CD4-positive, alpha-beta memory T cell (primary cell): ENCODE measurements at regions not wholly inside any gene's neighbourhood (a gene's known extent, or its start where the extent isn't known, plus 50 kb on each side); places are given as distances from the start of the nearest gene placed in this dataset.
A peak's percentile ranks its signal among the peaks of the same experiment; 100 is the strongest.

ENCODE experiments used
- CTCF ChIA-PET: fragments of 350-600 bp; sonication (Branson Sonifier 250); formaldehyde crosslinking; loops from one replicate; lab custom pipeline; 2021; ENCODE audit warnings: inconsistent platforms; ENCODE audit not compliant: partially characterized antibody; lab: Charles Lee
- POLR2A ChIA-PET: fragments of 350-600 bp; sonication (Branson Sonifier 250); formaldehyde crosslinking; loops from one replicate; lab custom pipeline; 2021; ENCODE audit not compliant: partially characterized antibody; lab: Charles Lee
- DNase-seq, 5 donors: peaks; one replicate each; pipeline versions ENCODE4 v3.0.0 to v3.0.0-alpha.2; 2020 to 2022; ENCODE audit warnings: mixed read lengths in 1 of 5
- H3K27ac ChIP-seq: one replicate; pipeline ENCODE4 v1.7.0; 2013; ENCODE audit warnings: low read depth, low read length
- H3K27me3 ChIP-seq: 2 replicates; pipeline ENCODE4 v1.7.0; 2013; ENCODE audit warnings: mild to moderate bottlenecking, low read length, moderate library complexity; ENCODE audit not compliant: insufficient read depth
- H3K36me3 ChIP-seq: 2 replicates; pipeline ENCODE4 v1.7.0; 2013; ENCODE audit warnings: mild to moderate bottlenecking, low read length, moderate library complexity; ENCODE audit not compliant: insufficient read depth
- H3K4me1 ChIP-seq: 2 replicates; pipeline ENCODE4 v1.7.0; 2013; ENCODE audit warnings: mild to moderate bottlenecking, low read length, moderate library complexity; ENCODE audit not compliant: insufficient read depth
- H3K4me3 ChIP-seq, 2 donors: one replicate each; pipeline ENCODE4 v1.7.0; 2013; ENCODE audit warnings: low read length in 2 of 2, mild to moderate bottlenecking in 1 of 2
- H3K9me3 ChIP-seq, 2 donors: one replicate each; pipeline ENCODE4 v1.7.0; 2013; ENCODE audit warnings: low read length in 2 of 2, control low read depth in 1 of 2; ENCODE audit not compliant: control insufficient read depth in 1 of 2
- H3K27ac Mint-ChIP-seq, 7 donors: one replicate each; pipeline ENCODE4 v1.8.0; 2020 to 2021; ENCODE audit warnings: mixed read lengths in 7 of 7, mild to moderate bottlenecking in 6 of 7, inconsistent platforms in 3 of 7, moderate library complexity in 3 of 7
- H3K27me3 Mint-ChIP-seq, 2 donors: one replicate each; pipeline ENCODE4 v1.8.0; 2020 to 2021; ENCODE audit warnings: mixed read lengths in 2 of 2
- H3K36me3 Mint-ChIP-seq, 2 donors: one replicate each; pipeline ENCODE4 v1.8.0; 2020 to 2021; ENCODE audit warnings: mixed read lengths in 2 of 2, inconsistent platforms in 1 of 2, mild to moderate bottlenecking in 1 of 2
- H3K4me1 Mint-ChIP-seq, 4 donors: one replicate each; pipeline ENCODE4 v1.8.0; 2020 to 2021; ENCODE audit warnings: mixed read lengths in 4 of 4, mild to moderate bottlenecking in 1 of 4
- H3K4me3 Mint-ChIP-seq, 8 donors: one replicate each; pipeline ENCODE4 v1.8.0; 2020 to 2021; ENCODE audit warnings: mixed read lengths in 8 of 8, mild to moderate bottlenecking in 7 of 8, moderate library complexity in 6 of 8, inconsistent platforms in 3 of 8
- H3K9me3 Mint-ChIP-seq, 8 donors: one replicate each; pipeline ENCODE4 v1.8.0; 2020 to 2021; ENCODE audit warnings: mixed read lengths in 8 of 8, mild to moderate bottlenecking in 5 of 8, inconsistent platforms in 3 of 8, moderate library complexity in 1 of 8
- intact Hi-C: fragments of 100-400 bp; cut with micrococcal nuclease; formaldehyde crosslinking; loops from one replicate; pipeline ENCODE4 v1.15.1; 2023

DNA sequence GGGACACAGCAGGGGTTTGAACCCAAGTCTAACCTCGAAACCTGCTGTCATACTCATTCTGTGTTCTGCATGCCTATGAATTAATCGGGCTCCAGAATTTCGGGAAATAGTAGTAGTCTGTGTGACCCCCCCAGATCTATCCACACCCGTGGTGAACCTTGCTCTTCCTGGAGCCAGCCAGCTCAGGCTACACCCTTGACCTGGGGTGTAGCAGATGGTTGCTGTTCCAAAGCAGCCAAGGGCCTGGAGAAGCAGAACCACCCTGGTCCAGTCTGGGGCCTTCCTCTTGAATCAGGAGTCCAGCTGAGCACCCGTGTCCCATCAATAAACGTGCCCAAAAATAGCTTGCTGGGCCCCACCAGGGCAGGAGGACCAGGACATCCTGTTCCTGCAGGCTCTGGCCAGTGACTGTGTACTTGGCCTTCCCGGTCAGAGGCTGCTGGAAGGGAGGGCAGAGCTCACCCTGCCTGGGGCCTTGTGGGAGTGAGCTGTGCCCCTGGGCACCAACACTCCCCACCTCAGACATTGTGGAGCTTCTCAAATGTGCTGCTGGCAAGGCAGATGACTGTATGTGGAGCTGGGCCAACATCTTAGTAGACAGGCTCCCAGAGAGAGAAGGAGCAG is 101.2 kb upstream of the ZNF716 start:
- Histone ChIP-seq H3K4me1 (no peaks in the 10 kb centered on the region), H3K9me3 (peaks cover 0 to 3% of the 10 kb centered on the region in 2 donors)
- no peak for DNase-seq

DNA sequence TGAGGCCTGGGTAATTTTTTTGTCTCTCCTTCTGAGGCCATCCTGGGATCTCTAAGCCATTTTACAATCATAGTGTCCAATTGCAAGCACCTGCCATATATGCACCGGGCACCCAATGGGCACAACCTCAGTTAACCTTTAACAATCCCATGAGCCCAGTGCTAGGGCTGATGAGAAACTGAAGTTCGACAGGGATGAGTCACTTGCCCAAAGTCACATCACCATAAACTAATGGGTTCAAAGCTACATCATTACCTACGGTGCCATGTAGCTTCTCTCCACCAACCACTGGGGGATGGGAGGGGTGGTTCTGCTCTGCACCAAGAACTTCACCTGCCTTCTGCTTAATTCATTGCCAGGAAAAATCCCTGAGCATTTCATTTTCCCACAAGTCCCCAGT is 95.8 kb upstream of the ZNF716 start:
- intact Hi-C loops = no loop called here
- Histone ChIP-seq H3K27me3 (no peaks in the 10 kb centered on the region), H3K4me3 (no peak overlapping the region), H3K36me3 (no peaks in the 10 kb centered on the region), H3K4me1 (no peaks in the 10 kb centered on the region), H3K27ac (no peak overlapping the region), H3K9me3 (peaks cover 0 to 3% of the 10 kb centered on the region in 2 donors)
- peaks cover 3 to 63% (median 31%) of the 10 kb centered on the region in 8 donors for H3K9me3 Mint-ChIP-seq
- ChIA-PET CTCF (no interaction called here), POLR2A (no interaction called here)
- no peak for DNase-seq
- H3K4me1 Mint-ChIP-seq = no peaks in the 10 kb centered on the region
- H3K27me3 Mint-ChIP-seq = no peaks in the 10 kb centered on the region
- no peaks in the 10 kb centered on the region for H3K36me3 Mint-ChIP-seq
- H3K27ac Mint-ChIP-seq = no peak overlapping the region
- H3K4me3 Mint-ChIP-seq = no peak overlapping the region

More for the DNA sequence above, 101.2 kb upstream of the ZNF716 start:
- intact Hi-C loops = no loop called here
- Mint-ChIP-seq H3K4me1 (no peaks in the 10 kb centered on the region), H3K4me3 (no peak overlapping the region), H3K36me3 (peaks cover 0 to 5% of the 10 kb centered on the region in 2 donors), H3K9me3 (peaks cover 3 to 76% (median 29%) of the 10 kb centered on the region in 8 donors), H3K27ac (no peak overlapping the region), H3K27me3 (no peaks in the 10 kb centered on the region)
- ChIA-PET CTCF (no interaction called here), POLR2A (no interaction called here)
- Histone ChIP-seq H3K36me3 (no peaks in the 10 kb centered on the region), H3K27ac (no peak overlapping the region), H3K4me3 (no peak overlapping the region), H3K27me3 (no peaks in the 10 kb centered on the region)

- no peaks in the 10 kb centered on the region for H3K27me3 Mint-ChIP-seq
- H3K27ac Mint-ChIP-seq = no peak overlapping the region
- no peak overlapping the region for H3K27ac ChIP-seq
- DNase-seq = no peak
- H3K4me1 ChIP-seq = no peaks in the 10 kb centered on the region
- intact Hi-C loops = no loop called here
- no peaks in the 10 kb centered on the region for H3K4me1 Mint-ChIP-seq
- no peak overlapping the region for H3K4me3 Mint-ChIP-seq
- no peaks in the 10 kb centered on the region for H3K27me3 ChIP-seq
- H3K9me3 Mint-ChIP-seq = peaks cover 3 to 63% (median 31%) of the 10 kb centered on the region in 8 donors
- no peaks in the 10 kb centered on the region for H3K36me3 ChIP-seq
- CTCF ChIA-PET = no interaction called here
- H3K4me3 ChIP-seq = no peak overlapping the region
- H3K36me3 Mint-ChIP-seq = no peaks in the 10 kb centered on the region
- peaks cover 0 to 3% of the 10 kb centered on the region in 2 donors for H3K9me3 ChIP-seq
- POLR2A ChIA-PET = no interaction called here
Observed at GRCh38 chr7:57354679-57355338, 95.2 kb upstream of the ZNF716 start.

DNA sequence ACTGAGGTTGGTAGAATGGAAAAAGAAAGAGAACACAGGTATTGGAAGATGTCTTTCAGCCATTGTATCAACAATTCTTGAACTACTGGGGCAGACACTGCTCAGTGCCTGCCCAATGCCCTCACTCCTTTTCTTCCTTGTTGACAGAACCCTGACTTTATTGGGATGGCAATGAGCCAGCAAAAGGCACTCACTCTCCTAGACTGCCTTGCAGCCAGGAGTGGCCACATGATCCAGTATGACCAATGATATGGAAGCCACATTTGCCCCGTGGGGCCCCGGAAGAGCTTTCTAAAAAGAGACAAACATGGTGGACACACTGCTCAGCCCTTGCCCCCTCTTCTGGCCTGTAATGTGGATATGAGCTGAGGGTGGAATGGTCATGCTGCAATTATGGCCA is 88.6 kb upstream of the ZNF716 start:
- Mint-ChIP-seq H3K27ac (no peak overlapping the region), H3K9me3 (peaks cover 7 to 69% (median 43%) of the 10 kb centered on the region in 8 donors), H3K4me3 (no peak overlapping the region), H3K4me1 (no peaks in the 10 kb centered on the region), H3K27me3 (no peaks in the 10 kb centered on the region), H3K36me3 (no peaks in the 10 kb centered on the region)
- Histone ChIP-seq H3K4me3 (no peak overlapping the region), H3K36me3 (no peaks in the 10 kb centered on the region), H3K27ac (no peak overlapping the region), H3K9me3 (no peaks in the 10 kb centered on the region), H3K27me3 (no peaks in the 10 kb centered on the region), H3K4me1 (no peaks in the 10 kb centered on the region)
- intact Hi-C loops = no loop called here
- POLR2A ChIA-PET = no interaction called here
- no peak for DNase-seq
- CTCF ChIA-PET = no interaction called here

DNA sequence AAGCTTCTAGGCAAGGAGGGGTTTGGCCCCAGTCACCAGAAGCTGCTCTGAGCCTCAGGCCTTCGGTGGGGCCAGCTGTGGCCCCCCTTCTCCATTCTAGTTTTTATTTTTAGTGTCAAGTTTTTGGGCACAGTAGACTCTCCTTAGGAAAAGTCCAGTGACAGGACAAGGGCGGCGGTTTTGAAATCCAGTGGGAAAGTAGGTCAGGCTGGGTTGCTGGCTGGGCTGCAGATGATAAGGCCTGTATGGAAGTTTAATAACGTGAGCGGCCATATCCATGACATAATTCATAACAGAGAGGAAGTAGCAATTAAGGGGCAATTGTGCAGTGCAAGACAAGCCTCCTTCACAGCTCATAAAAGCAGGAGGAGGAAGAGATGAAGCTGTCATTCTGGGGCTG is 87.1 kb upstream of the ZNF716 start:
- Mint-ChIP-seq H3K27ac (no peak overlapping the region), H3K27me3 (no peaks in the 10 kb centered on the region), H3K36me3 (no peaks in the 10 kb centered on the region), H3K4me3 (peak overlapping the region in 1 of 8 donors; percentile 29), H3K4me1 (no peaks in the 10 kb centered on the region), H3K9me3 (peaks cover 9 to 76% (median 44%) of the 10 kb centered on the region in 8 donors)
- intact Hi-C loops = no loop called here
- Histone ChIP-seq H3K4me3 (no peak overlapping the region), H3K4me1 (no peaks in the 10 kb centered on the region), H3K9me3 (peaks cover 0 to 3% of the 10 kb centered on the region in 2 donors), H3K27me3 (no peaks in the 10 kb centered on the region), H3K36me3 (no peaks in the 10 kb centered on the region), H3K27ac (no peak overlapping the region)
- POLR2A ChIA-PET = no interaction called here
- CTCF ChIA-PET = no interaction called here
- DNase-seq = no peak

DNA sequence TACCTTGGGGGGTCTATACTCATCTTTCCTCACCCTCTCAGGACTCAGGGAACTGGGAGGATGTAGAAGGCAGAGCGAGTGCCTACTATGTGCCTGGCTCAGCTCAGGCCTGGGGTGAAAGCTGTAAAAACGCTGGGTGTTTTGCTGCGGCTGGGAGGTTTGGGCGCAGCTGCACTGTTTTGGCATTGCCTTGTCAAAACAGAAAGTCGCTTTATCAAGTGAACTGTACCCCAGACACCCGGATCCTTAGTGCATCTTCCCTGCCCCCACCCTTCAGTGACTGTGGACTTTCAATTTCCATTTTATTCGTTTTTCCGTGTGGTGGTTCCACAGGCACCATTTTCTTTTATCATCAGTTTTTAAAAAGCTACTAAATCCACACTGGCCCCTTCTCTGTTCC is 86.7 kb upstream of the ZNF716 start:
- peak overlapping the region in 1 of 8 donors; percentile 29 for H3K4me3 Mint-ChIP-seq

DNA sequence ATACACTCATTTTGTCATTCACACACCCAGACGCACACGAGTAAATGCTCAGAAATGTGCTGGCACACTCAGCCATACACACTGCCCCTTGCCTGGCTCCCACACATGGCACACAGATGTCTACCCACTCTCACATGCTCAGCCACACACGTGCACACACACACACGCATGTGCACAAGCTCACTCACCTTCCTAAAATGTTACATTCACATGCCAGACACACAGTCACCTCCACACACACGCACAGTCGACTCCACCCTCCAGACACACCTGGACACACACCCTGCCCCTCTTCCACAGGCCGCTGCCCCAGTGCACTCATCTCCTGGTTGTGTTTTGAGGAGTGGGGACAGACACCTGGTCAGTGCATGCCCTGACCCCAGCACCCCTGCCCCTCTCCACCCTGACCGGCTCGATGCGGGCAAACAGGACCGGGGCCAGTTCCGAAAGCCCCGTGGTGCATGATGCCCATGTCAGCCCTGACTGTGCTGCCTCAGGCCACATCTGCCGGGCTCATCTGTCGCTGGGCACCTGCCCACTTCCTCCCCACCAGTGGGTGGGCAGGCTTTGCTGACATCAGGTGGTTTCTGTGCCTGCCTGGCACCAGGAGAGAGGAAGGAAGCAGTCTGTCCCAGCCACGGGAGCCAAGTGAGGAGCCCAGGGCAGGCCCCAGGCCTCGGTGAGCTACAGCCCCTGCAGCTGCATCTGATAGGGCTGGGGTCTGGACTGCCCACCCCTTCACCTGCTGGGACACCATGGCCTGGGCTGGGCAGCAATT is 84.9 kb upstream of the ZNF716 start:
- H3K36me3 ChIP-seq = no peaks in the 10 kb centered on the region
- intact Hi-C loops = no loop called here
- CTCF ChIA-PET = no interaction called here
- no peaks in the 10 kb centered on the region for H3K4me1 Mint-ChIP-seq
- no peaks in the 10 kb centered on the region for H3K4me1 ChIP-seq
- H3K27me3 ChIP-seq = no peaks in the 10 kb centered on the region
- H3K9me3 Mint-ChIP-seq = peaks cover 9 to 75% (median 46%) of the 10 kb centered on the region in 8 donors
- no peaks in the 10 kb centered on the region for H3K27me3 Mint-ChIP-seq
- H3K27ac Mint-ChIP-seq = no peak overlapping the region
- POLR2A ChIA-PET = no interaction called here
- H3K36me3 Mint-ChIP-seq = no peaks in the 10 kb centered on the region
- no peak for DNase-seq
- H3K4me3 ChIP-seq = no peak overlapping the region
- H3K27ac ChIP-seq = no peak overlapping the region
- no peak overlapping the region for H3K4me3 Mint-ChIP-seq
- H3K9me3 ChIP-seq = peaks cover 0 to 3% of the 10 kb centered on the region in 2 donors

More for the DNA sequence above, 86.7 kb upstream of the ZNF716 start:
- POLR2A ChIA-PET = no interaction called here
- CTCF ChIA-PET = no interaction called here
- Histone ChIP-seq H3K9me3 (peaks cover 0 to 3% of the 10 kb centered on the region in 2 donors), H3K27me3 (no peaks in the 10 kb centered on the region), H3K36me3 (no peaks in the 10 kb centered on the region), H3K27ac (no peak overlapping the region), H3K4me1 (no peaks in the 10 kb centered on the region), H3K4me3 (no peak overlapping the region)
- Mint-ChIP-seq H3K9me3 (peaks cover 9 to 76% (median 45%) of the 10 kb centered on the region in 8 donors), H3K27me3 (no peaks in the 10 kb centered on the region), H3K36me3 (no peaks in the 10 kb centered on the region), H3K27ac (no peak overlapping the region), H3K4me1 (no peaks in the 10 kb centered on the region)
- intact Hi-C loops = no loop called here
- no peak for DNase-seq
